ENCODE measurements at regions not wholly inside any gene's neighbourhood (a gene's known extent, or its start where the extent isn't known, plus 50 kb on each side); places are given as distances from the start of the nearest gene placed in this dataset.

DNA sequence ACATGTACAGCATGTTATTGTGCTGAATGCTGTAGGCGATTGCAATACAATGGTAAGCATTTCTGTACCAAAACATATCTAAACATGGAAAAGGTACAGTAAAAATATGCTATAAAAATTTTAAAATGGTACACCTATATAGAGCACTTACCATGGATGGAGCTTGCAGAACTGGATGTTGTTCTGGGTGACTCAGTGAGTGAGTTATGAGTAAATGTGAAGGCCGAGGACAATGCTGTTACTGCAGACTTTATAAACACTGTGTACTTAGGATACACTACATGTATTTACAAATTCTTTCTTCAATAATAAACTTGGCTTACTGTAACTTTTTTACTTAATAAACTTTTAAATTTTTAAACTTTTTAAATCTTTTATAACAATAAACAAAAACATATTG is 473.4 kb upstream of the UBE2E3 start:
- Histone ChIP-seq H2AK5ac (ENCODE audit: low read length) (no peak overlapping the region), H3K79me2 (ENCODE audit: control insufficient read depth, insufficient read depth, low read length) (no peaks in the 10 kb centered on the region), H3K4me2 (ENCODE audit: low read length) (no peak overlapping the region), H3K27ac (ENCODE audit: low read depth, low read length) (no peak overlapping the region), H3K4me1 (ENCODE audit: control insufficient read depth, low read depth, low read length) (no peaks in the 10 kb centered on the region), H3K36me3 (ENCODE audit: control insufficient read depth, insufficient read depth, low read length) (no peaks in the 10 kb centered on the region), H2BK5ac (ENCODE audit: low read length) (no peak overlapping the region), H4K5ac (ENCODE audit: low read length) (no peak overlapping the region), H3K27me3 (ENCODE audit: insufficient read depth, low read length, poor library complexity) (no peaks in the 10 kb centered on the region), H3K9ac (ENCODE audit: low read length) (no peak overlapping the region), H3K4ac (ENCODE audit: low read depth, low read length) (no peak overlapping the region), H3K4me3 (ENCODE audit: low read length) (no peak overlapping the region), H3K56ac (ENCODE audit: low read length) (no peak overlapping the region), H3K18ac (ENCODE audit: low read length) (no peak overlapping the region), H3K79me1 (ENCODE audit: low read length) (no peaks in the 10 kb centered on the region), H2BK120ac (ENCODE audit: low read depth, low read length) (no peak overlapping the region), H4K8ac (ENCODE audit: low read depth, low read length) (no peak overlapping the region), H3K23ac (ENCODE audit: low read length) (no peak overlapping the region), H2BK15ac (replicated peaks; ENCODE audit: low read depth) (no peak overlapping the region)
- DNase-seq, result no peak
- no CpG with 5 or more reads among the region's 2 CpGs for WGBS (ENCODE audit: extremely low coverage, insufficient coverage, low lambda C conversion rate)

DNA sequence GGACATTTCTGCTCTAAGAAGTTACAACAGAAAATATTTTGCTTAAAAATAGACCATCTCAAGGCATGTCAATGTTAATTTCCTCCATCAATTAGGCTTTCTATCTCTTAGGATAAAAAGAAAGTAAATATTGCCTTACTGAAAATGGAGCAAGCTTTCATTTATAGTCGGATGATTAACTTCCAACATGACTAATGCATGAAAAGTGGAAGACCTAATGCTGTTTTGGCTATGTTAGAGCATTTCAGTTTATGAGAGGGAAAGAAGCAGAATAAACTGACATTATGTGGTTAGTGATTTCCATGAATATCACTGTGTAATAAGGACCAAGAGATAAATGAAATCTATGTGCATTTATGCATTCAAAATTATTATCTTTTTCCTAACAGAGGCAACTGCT is 475.2 kb upstream of the UBE2E3 start:
- no peaks in the 10 kb centered on the region for H3K79me1 ChIP-seq (ENCODE audit: low read length)
- H3K23ac ChIP-seq (ENCODE audit: low read length), result no peak overlapping the region
- no peak overlapping the region for H4K5ac ChIP-seq (ENCODE audit: low read length)
- no peak overlapping the region for H3K4me3 ChIP-seq (ENCODE audit: low read length)
- H3K27ac ChIP-seq (ENCODE audit: low read depth, low read length), result no peak overlapping the region
- H3K4ac ChIP-seq (ENCODE audit: low read depth, low read length), result no peak overlapping the region
- no peak overlapping the region for H2BK5ac ChIP-seq (ENCODE audit: low read length)
- H3K4me2 ChIP-seq (ENCODE audit: low read length), result no peak overlapping the region
- H2AK5ac ChIP-seq (ENCODE audit: low read length), result no peak overlapping the region
- H3K27me3 ChIP-seq (ENCODE audit: insufficient read depth, low read length, poor library complexity), result no peaks in the 10 kb centered on the region
- H3K56ac ChIP-seq (ENCODE audit: low read length), result no peak overlapping the region
- no peak overlapping the region for H2BK15ac ChIP-seq (replicated peaks; ENCODE audit: low read depth)
- no peak overlapping the region for H3K9ac ChIP-seq (ENCODE audit: low read length)
- DNase-seq, result no peak
- no CpG with 5 or more reads among the region's 1 CpG for WGBS (ENCODE audit: extremely low coverage, insufficient coverage, low lambda C conversion rate)
- H3K18ac ChIP-seq (ENCODE audit: low read length), result no peak overlapping the region
- no peak overlapping the region for H4K8ac ChIP-seq (ENCODE audit: low read depth, low read length)
- H3K79me2 ChIP-seq (ENCODE audit: control insufficient read depth, insufficient read depth, low read length), result no peaks in the 10 kb centered on the region
- no peak overlapping the region for H2BK120ac ChIP-seq (ENCODE audit: low read depth, low read length)
- no peaks in the 10 kb centered on the region for H3K36me3 ChIP-seq (ENCODE audit: control insufficient read depth, insufficient read depth, low read length)
- no peaks in the 10 kb centered on the region for H3K4me1 ChIP-seq (ENCODE audit: control insufficient read depth, low read depth, low read length)

DNA sequence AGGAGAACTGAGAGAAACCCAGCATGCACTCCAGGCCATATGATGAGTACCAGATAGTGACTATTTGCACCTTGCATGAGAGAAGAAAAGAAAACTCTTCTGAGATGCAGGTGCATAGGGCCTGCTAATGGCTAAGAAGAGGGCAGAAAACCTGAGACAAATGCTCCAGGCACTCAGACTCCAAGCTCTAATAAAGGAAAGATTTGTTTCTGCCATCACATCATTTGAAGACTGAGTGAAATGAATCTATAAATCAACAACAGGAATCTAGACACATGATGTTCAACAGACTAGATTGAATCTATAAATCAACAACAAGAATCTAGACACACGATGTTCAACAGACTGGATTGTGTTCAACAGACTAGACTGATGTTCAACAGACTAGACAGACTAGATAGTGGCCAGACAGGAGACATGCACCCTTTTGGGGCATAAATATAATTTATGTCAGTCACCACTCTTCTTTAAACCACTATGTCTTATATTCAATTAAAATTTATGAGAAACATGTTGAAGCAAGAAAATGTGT is 482.7 kb upstream of the UBE2E3 start:
- Histone ChIP-seq H2BK15ac (replicated peaks; ENCODE audit: low read depth) (no peak overlapping the region), H3K23ac (ENCODE audit: low read length) (no peak overlapping the region), H2AK5ac (ENCODE audit: low read length) (no peak overlapping the region), H3K36me3 (ENCODE audit: control insufficient read depth, insufficient read depth, low read length) (no peaks in the 10 kb centered on the region), H3K4ac (ENCODE audit: low read depth, low read length) (no peak overlapping the region), H2BK5ac (ENCODE audit: low read length) (no peak overlapping the region), H3K18ac (ENCODE audit: low read length) (no peak overlapping the region), H4K5ac (ENCODE audit: low read length) (no peak overlapping the region), H3K79me2 (ENCODE audit: control insufficient read depth, insufficient read depth, low read length) (no peaks in the 10 kb centered on the region), H3K4me1 (ENCODE audit: control insufficient read depth, low read depth, low read length) (no peaks in the 10 kb centered on the region), H2BK120ac (ENCODE audit: low read depth, low read length) (no peak overlapping the region), H3K79me1 (ENCODE audit: low read length) (no peaks in the 10 kb centered on the region), H4K8ac (ENCODE audit: low read depth, low read length) (no peak overlapping the region), H3K27ac (ENCODE audit: low read depth, low read length) (no peak overlapping the region), H3K27me3 (ENCODE audit: insufficient read depth, low read length, poor library complexity) (no peaks in the 10 kb centered on the region), H3K4me2 (ENCODE audit: low read length) (no peak overlapping the region), H3K9ac (ENCODE audit: low read length) (no peak overlapping the region), H3K56ac (ENCODE audit: low read length) (no peak overlapping the region), H3K4me3 (ENCODE audit: low read length) (no peak overlapping the region)
- DNase-seq, result no peak
- WGBS (ENCODE audit: extremely low coverage, insufficient coverage, low lambda C conversion rate), result no CpG with 5 or more reads among the region's 1 CpG

DNA sequence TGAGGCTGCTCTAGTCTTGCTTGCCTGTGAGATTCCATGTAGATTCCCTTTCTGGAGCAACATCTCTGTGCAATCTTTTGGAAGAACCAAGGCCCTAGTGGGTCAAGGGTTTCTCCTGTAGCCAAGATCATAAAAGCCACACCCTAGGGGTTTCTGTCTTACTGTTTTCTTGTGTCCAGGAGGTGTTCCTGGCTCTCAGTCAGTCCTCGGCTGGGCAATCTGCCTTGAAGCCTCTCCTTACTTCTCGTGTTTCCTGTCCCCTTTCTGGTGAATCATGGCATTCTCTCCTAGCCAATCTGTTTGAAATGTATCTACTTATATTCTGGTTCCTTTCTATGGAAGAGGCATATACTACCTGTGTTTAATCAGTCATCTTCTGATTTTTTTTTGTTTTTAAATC is 484.8 kb upstream of the UBE2E3 start:
- Histone ChIP-seq H3K18ac (ENCODE audit: low read length) (no peak overlapping the region), H3K79me2 (ENCODE audit: control insufficient read depth, insufficient read depth, low read length) (no peaks in the 10 kb centered on the region), H3K56ac (ENCODE audit: low read length) (no peak overlapping the region), H2BK120ac (ENCODE audit: low read depth, low read length) (no peak overlapping the region), H3K9ac (ENCODE audit: low read length) (no peak overlapping the region), H2BK5ac (ENCODE audit: low read length) (no peak overlapping the region), H3K4ac (ENCODE audit: low read depth, low read length) (no peak overlapping the region), H3K4me1 (ENCODE audit: control insufficient read depth, low read depth, low read length) (no peaks in the 10 kb centered on the region), H3K27ac (ENCODE audit: low read depth, low read length) (no peak overlapping the region), H4K5ac (ENCODE audit: low read length) (no peak overlapping the region), H3K4me2 (ENCODE audit: low read length) (no peak overlapping the region), H2AK5ac (ENCODE audit: low read length) (no peak overlapping the region), H3K79me1 (ENCODE audit: low read length) (no peaks in the 10 kb centered on the region), H3K23ac (ENCODE audit: low read length) (no peak overlapping the region), H3K4me3 (ENCODE audit: low read length) (no peak overlapping the region), H3K27me3 (ENCODE audit: insufficient read depth, low read length, poor library complexity) (no peaks in the 10 kb centered on the region), H2BK15ac (replicated peaks; ENCODE audit: low read depth) (no peak overlapping the region), H3K36me3 (ENCODE audit: control insufficient read depth, insufficient read depth, low read length) (no peaks in the 10 kb centered on the region), H4K8ac (ENCODE audit: low read depth, low read length) (no peak overlapping the region)
- WGBS (ENCODE audit: extremely low coverage, insufficient coverage, low lambda C conversion rate), result no CpG with 5 or more reads among the region's 2 CpGs
- no peak for DNase-seq

DNA sequence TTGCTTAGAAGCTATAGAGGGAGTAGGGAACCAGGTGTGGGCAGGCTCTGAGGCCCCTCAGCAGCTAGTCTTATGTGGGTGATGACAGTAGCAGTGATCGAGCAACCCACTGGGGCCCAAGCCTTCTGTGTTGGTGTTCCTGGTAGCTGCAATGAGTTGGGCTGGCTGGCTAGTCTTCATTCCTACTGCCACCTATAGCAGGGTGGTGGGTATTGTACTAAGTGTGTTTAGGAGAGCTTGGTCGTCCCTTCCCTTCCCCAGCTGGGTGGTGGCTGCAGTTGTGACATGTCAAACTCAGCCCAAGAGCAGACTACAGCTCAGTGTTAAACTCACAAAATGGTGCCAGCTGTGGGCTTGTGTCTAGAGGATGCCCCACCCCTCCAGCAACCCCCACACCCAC is 486.1 kb upstream of the UBE2E3 start:
- Histone ChIP-seq H3K27ac (ENCODE audit: low read depth, low read length) (no peak overlapping the region), H3K18ac (ENCODE audit: low read length) (no peak overlapping the region), H2BK5ac (ENCODE audit: low read length) (no peak overlapping the region), H2BK15ac (replicated peaks; ENCODE audit: low read depth) (no peak overlapping the region), H2BK120ac (ENCODE audit: low read depth, low read length) (no peak overlapping the region), H3K36me3 (ENCODE audit: control insufficient read depth, insufficient read depth, low read length) (no peaks in the 10 kb centered on the region), H3K9ac (ENCODE audit: low read length) (no peak overlapping the region), H3K27me3 (ENCODE audit: insufficient read depth, low read length, poor library complexity) (no peaks in the 10 kb centered on the region), H3K4me3 (ENCODE audit: low read length) (no peak overlapping the region), H3K79me2 (ENCODE audit: control insufficient read depth, insufficient read depth, low read length) (no peaks in the 10 kb centered on the region), H3K4me2 (ENCODE audit: low read length) (no peak overlapping the region), H3K4ac (ENCODE audit: low read depth, low read length) (no peak overlapping the region), H3K56ac (ENCODE audit: low read length) (no peak overlapping the region), H2AK5ac (ENCODE audit: low read length) (no peak overlapping the region), H4K5ac (ENCODE audit: low read length) (no peak overlapping the region), H4K8ac (ENCODE audit: low read depth, low read length) (no peak overlapping the region), H3K4me1 (ENCODE audit: control insufficient read depth, low read depth, low read length) (no peaks in the 10 kb centered on the region), H3K79me1 (ENCODE audit: low read length) (no peaks in the 10 kb centered on the region), H3K23ac (ENCODE audit: low read length) (no peak overlapping the region)
- no CpG with 5 or more reads among the region's 2 CpGs for WGBS (ENCODE audit: extremely low coverage, insufficient coverage, low lambda C conversion rate)
- DNase-seq, result peak; percentile 16

DNA sequence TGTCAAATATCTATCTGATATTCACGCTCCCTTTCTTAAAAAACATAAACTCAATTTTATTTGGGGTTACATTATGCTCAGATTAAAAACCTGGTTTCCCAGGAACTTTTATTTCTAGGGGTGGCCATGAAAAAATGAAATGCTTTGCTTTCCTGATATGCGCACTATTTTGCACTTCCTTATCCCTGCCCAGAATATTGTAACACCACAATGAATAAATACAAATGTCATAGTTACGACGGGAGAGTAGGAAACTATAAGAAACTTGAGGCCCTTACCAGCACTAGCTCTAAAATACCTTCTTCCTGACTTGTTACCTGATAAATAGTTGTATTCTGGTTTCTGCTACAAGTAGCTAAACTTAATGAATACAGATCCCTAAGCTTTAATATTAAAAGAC is 475.6 kb upstream of the CWC22 start:
- H2BK15ac ChIP-seq (replicated peaks; ENCODE audit: low read depth), result no peak overlapping the region
- no peak overlapping the region for H4K8ac ChIP-seq (ENCODE audit: low read depth, low read length)
- no peak overlapping the region for H3K18ac ChIP-seq (ENCODE audit: low read length)
- no peaks in the 10 kb centered on the region for H3K4me1 ChIP-seq (ENCODE audit: control insufficient read depth, low read depth, low read length)
- H3K56ac ChIP-seq (ENCODE audit: low read length), result no peak overlapping the region
- no peak overlapping the region for H2BK120ac ChIP-seq (ENCODE audit: low read depth, low read length)
- no peak overlapping the region for H3K4ac ChIP-seq (ENCODE audit: low read depth, low read length)
- H3K9ac ChIP-seq (ENCODE audit: low read length), result no peak overlapping the region
- no peak overlapping the region for H2AK5ac ChIP-seq (ENCODE audit: low read length)
- no peak overlapping the region for H3K4me2 ChIP-seq (ENCODE audit: low read length)
- no peak overlapping the region for H3K27ac ChIP-seq (ENCODE audit: low read depth, low read length)
- H4K5ac ChIP-seq (ENCODE audit: low read length), result no peak overlapping the region
- H3K79me2 ChIP-seq (ENCODE audit: control insufficient read depth, insufficient read depth, low read length), result no peaks in the 10 kb centered on the region
- H3K4me3 ChIP-seq (ENCODE audit: low read length), result no peak overlapping the region
- no peaks in the 10 kb centered on the region for H3K36me3 ChIP-seq (ENCODE audit: control insufficient read depth, insufficient read depth, low read length)
- no peak overlapping the region for H3K23ac ChIP-seq (ENCODE audit: low read length)
- no CpG with 5 or more reads among the region's 4 CpGs for WGBS (ENCODE audit: extremely low coverage, insufficient coverage, low lambda C conversion rate)
- no peak for DNase-seq
- no peak overlapping the region for H2BK5ac ChIP-seq (ENCODE audit: low read length)
- H3K27me3 ChIP-seq (ENCODE audit: insufficient read depth, low read length, poor library complexity), result no peaks in the 10 kb centered on the region
- no peaks in the 10 kb centered on the region for H3K79me1 ChIP-seq (ENCODE audit: low read length)

Measured in mesendoderm (in vitro differentiated cells).